ENCODE measurements at regions not wholly inside any gene's neighbourhood (a gene's known extent, or its start where the extent isn't known, plus 50 kb on each side); places are given as distances from the start of the nearest gene placed in this dataset.

DNA sequence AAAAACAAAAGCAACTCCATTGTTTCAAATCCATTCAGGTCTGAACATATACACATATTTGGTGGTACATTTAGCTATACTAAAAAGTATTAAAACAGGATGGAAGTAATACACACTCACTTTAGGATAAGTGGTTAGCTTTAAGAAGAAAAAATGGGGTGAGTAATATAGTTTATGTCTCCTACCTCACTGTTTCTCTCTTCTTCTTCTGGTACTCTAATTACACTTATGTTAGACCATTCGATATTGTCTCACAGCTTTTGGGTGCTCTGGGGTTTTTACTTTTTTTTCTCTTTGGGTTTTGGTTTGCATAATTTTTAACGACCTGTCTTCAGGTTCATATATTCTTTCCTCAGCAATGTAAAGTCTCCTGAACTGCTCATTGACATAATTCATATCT lies 75.4 kb upstream of the AKAP13 start:
- no peaks in the 10 kb centered on the region for H3K36me3 ChIP-seq
- H3K4me1 ChIP-seq: no peaks in the 10 kb centered on the region
- no peaks in the 10 kb centered on the region for H3K27me3 ChIP-seq
- 92 to 96% methylated on average over 2 of the region's 2 CpGs for WGBS, 2 donors
- TF ChIP-seq EP300 (IDR thresholded peaks at IDR 0.05): no peak
- no peak for TF ChIP-seq POLR2A (IDR thresholded peaks at IDR 0.05)
- TF ChIP-seq CTCF (IDR thresholded peaks at IDR 0.05): no peak
- no peak overlapping the region for H3K4me3 ChIP-seq
- DNase-seq (ENCODE audit: low spot score in 2 of 2): no peak
- no peaks in the 10 kb centered on the region for H3K9me3 ChIP-seq
- no peak overlapping the region for H3K27ac ChIP-seq

GRCh38 chr15:85306946-85307686 lies 73.3 kb upstream of the AKAP13 start:
- Histone ChIP-seq H3K4me3 (no peak overlapping the region), H3K27ac (no peak overlapping the region), H3K36me3 (no peaks in the 10 kb centered on the region), H3K4me1 (no peaks in the 10 kb centered on the region), H3K9me3 (peaks cover 0 to 3% (median 0%) of the 10 kb centered on the region in 4 donors), H3K27me3 (no peaks in the 10 kb centered on the region)
- DNase-seq (ENCODE audit: low spot score in 2 of 2): no peak
- 66 to 94% methylated on average over 5 of the region's 5 CpGs for WGBS, 2 donors
- TF ChIP-seq POLR2A (IDR thresholded peaks at IDR 0.05) (no peak), EP300 (IDR thresholded peaks at IDR 0.05) (no peak), CTCF (IDR thresholded peaks at IDR 0.05) (no peak)

DNA sequence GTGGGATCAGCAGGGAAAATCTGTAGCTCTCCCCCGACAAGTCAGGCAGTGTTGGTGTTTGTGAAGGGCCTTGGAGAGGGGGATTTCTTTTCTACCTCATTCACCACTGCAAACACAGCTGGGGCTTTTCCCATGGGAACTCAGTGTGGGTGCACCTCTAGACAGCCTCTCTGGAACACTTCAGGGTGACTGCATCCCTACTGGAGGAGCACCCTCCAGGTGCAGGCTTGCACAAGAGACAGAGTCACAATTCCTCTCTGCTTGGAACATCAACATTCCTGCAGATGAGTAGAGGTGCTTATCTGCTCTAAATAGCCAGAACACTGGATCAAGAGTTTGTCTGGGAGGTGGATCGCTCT lies 72.7 kb upstream of the AKAP13 start:
- no peak for TF ChIP-seq EP300 (IDR thresholded peaks at IDR 0.05)
- TF ChIP-seq CTCF (IDR thresholded peaks at IDR 0.05): no peak
- TF ChIP-seq POLR2A (IDR thresholded peaks at IDR 0.05): no peak
- peaks cover 0 to 3% (median 0%) of the 10 kb centered on the region in 4 donors for H3K9me3 ChIP-seq
- 81 to 92% methylated on average over 2 of the region's 2 CpGs for WGBS, 2 donors
- H3K4me3 ChIP-seq: no peak overlapping the region
- H3K4me1 ChIP-seq: no peaks in the 10 kb centered on the region
- H3K27me3 ChIP-seq: no peaks in the 10 kb centered on the region
- no peak overlapping the region for H3K27ac ChIP-seq
- DNase-seq (ENCODE audit: low spot score in 2 of 2): no peak
- H3K36me3 ChIP-seq: no peaks in the 10 kb centered on the region

GRCh38 chr15:85311647-85312046 lies 68.8 kb upstream of the AKAP13 start:
- Histone ChIP-seq H3K9me3 (peaks cover 0 to 3% (median 0%) of the 10 kb centered on the region in 4 donors), H3K4me1 (peaks cover 0 to 5% (median 2%) of the 10 kb centered on the region in 4 donors), H3K4me3 (no peak overlapping the region), H3K36me3 (no peaks in the 10 kb centered on the region), H3K27ac (no peak overlapping the region), H3K27me3 (no peaks in the 10 kb centered on the region)
- WGBS, 2 donors: 87% methylated on average over 1 to 2 of the region's 2 CpGs
- no peak for DNase-seq (ENCODE audit: low spot score in 2 of 2)
- TF ChIP-seq EP300 (IDR thresholded peaks at IDR 0.05) (no peak), CTCF (IDR thresholded peaks at IDR 0.05) (no peak)

DNA sequence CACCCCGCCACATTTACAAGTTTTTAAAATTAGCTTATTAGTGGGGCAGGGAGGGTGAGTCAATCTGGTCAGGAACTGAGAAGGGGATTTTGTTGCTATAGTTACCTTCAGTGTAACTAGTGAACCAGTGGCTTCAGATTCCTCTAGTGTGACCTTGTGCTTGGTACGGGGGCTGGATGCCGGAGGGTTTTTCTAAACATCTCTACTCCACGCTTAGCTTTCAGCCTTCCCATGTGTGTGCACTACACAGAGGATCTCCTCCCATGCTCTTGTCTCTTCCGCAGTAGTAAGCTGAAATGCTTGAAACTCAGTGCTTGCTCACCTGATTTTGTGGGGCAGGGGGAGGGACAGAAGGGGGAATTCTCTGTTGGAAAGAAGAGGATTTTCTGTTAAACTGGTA lies 67.9 kb upstream of the AKAP13 start:
- H3K9me3 ChIP-seq: peaks cover 0 to 3% (median 0%) of the 10 kb centered on the region in 4 donors
- H3K36me3 ChIP-seq: no peaks in the 10 kb centered on the region
- 80 to 86% methylated on average over 5 of the region's 5 CpGs for WGBS, 2 donors
- no peak overlapping the region for H3K27ac ChIP-seq
- TF ChIP-seq EP300 (IDR thresholded peaks at IDR 0.05) (no peak), POLR2A (IDR thresholded peaks at IDR 0.05) (no peak), CTCF (IDR thresholded peaks at IDR 0.05) (no peak)
- no peaks in the 10 kb centered on the region for H3K27me3 ChIP-seq
- peaks cover 0 to 8% (median 2%) of the 10 kb centered on the region in 4 donors for H3K4me1 ChIP-seq
- no peak for DNase-seq (ENCODE audit: low spot score in 2 of 2)
- no peak overlapping the region for H3K4me3 ChIP-seq

Measured in tibial nerve (tissue), 4 donors.